Loucy (cell line): ENCODE measurements at regions not wholly inside any gene's neighbourhood (a gene's known extent, or its start where the extent isn't known, plus 50 kb on each side); places are given as distances from the start of the nearest gene placed in this dataset.

Experiments used
- H2AFZ ChIP-seq: fragments of 200-600 bp; sonication (generic); 2 replicates; pipeline ENCODE4 v1.6.0; 2016; ENCODE audit warnings: antibody characterized with exemption, mild to moderate bottlenecking, low read length, moderate library complexity
- H3F3A ChIP-seq: fragments of 200-600 bp; 2 replicates; pipeline ENCODE4 v1.6.0; 2016; ENCODE audit warnings: antibody characterized with exemption, low read depth, mild to moderate bottlenecking
- H3K27me3 ChIP-seq: fragments of 200-600 bp; sonication (generic); 2 replicates; pipeline ENCODE4 v1.6.1; 2014; ENCODE audit warnings: low read length, mild to moderate bottlenecking; ENCODE audit not compliant: insufficient read depth, poor library complexity, severe bottlenecking
- H3K36me3 ChIP-seq: fragments of 200-600 bp; sonication (generic); 2 replicates; pipeline ENCODE4 v1.6.1; 2016; ENCODE audit warnings: low read length; ENCODE audit not compliant: insufficient read depth
- H3K4me1 ChIP-seq: fragments of 200-600 bp; sonication (generic); 2 replicates; pipeline ENCODE4 v1.5.1; 2014; ENCODE audit warnings: low read length, mild to moderate bottlenecking; ENCODE audit not compliant: insufficient read depth, poor library complexity, severe bottlenecking
- H3K4me2 ChIP-seq: fragments of 200-600 bp; sonication (generic); 2 replicates; pipeline ENCODE4 v1.6.0; 2014; ENCODE audit warnings: antibody characterized with exemption, low read length, low read depth, mild to moderate bottlenecking; ENCODE audit not compliant: poor library complexity, severe bottlenecking
- H3K4me3 ChIP-seq: fragments of 200-600 bp; sonication (generic); 2 replicates; pipeline ENCODE4 v1.5.1; 2014; ENCODE audit warnings: low read length, mild to moderate bottlenecking, mixed read lengths; ENCODE audit not compliant: poor library complexity, severe bottlenecking
- H3K79me2 ChIP-seq: fragments of 200-600 bp; sonication (generic); 2 replicates; pipeline ENCODE4 v1.6.1; 2014; ENCODE audit warnings: low read length; ENCODE audit not compliant: insufficient read depth
- H3K9ac ChIP-seq: fragments of 200-600 bp; sonication (generic); 2 replicates; pipeline ENCODE4 v1.6.0; 2014; ENCODE audit warnings: mild to moderate bottlenecking, low read depth, low read length, moderate library complexity; ENCODE audit not compliant: poor library complexity, severe bottlenecking
- H3K9me2 ChIP-seq: fragments of 200-600 bp; sonication (generic); replicated peaks from 2 replicates; pipeline ENCODE4 v1.6.1; 2016; ENCODE audit warnings: low read depth, low read length, mixed read lengths
- H3K9me3 ChIP-seq: fragments of 200-600 bp; sonication (generic); 2 replicates; pipeline ENCODE4 v1.6.1; 2014; ENCODE audit warnings: mild to moderate bottlenecking, antibody characterized with exemption, low read length, low read depth; ENCODE audit not compliant: insufficient read depth
- H4K20me1 ChIP-seq: fragments of 200-600 bp; sonication (generic); 2 replicates; pipeline ENCODE4 v1.6.0; 2014; ENCODE audit warnings: antibody characterized with exemption, low read length, mild to moderate bottlenecking; ENCODE audit not compliant: insufficient read depth, poor library complexity, severe bottlenecking
- EZH2phosphoT487 ChIP-seq: fragments of 200-600 bp; IDR thresholded peaks from 2 replicates; pipeline ENCODE4 v1.6.1; 2018; ENCODE audit warnings: antibody characterized with exemption, mild to moderate bottlenecking, moderate library complexity, borderline replicate concordance
- TF ChIP-seq, protein P1 (sequence below): fragments of 200-600 bp; sonication (generic); conservative IDR thresholded peaks from 2 replicates; pipeline ENCODE4 v1.5.1; 2014; ENCODE audit warnings: mild to moderate bottlenecking, antibody characterized with exemption, low read length

DNA sequence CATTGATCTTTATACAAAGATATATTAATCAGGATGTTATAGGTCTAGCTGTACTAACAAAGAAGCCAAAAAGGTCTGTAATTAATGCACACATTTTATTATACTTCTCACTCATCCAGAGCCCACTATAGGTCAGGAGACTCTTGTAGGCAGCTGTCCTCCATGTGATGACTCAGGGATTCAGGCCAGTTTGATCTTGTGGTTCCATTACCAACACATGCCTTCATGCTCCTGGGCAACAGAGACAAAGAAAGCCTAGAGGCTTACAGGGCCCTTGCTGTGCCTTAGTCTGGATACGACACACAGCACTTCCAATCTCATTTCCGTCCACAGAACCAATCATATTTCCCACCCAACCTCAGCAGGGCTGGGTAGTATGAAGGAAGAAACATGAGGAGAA is 150.3 kb upstream of the NCAM1 start:
- no peak overlapping the region for H3K4me2 ChIP-seq
- TF ChIP-seq, protein P1, sequence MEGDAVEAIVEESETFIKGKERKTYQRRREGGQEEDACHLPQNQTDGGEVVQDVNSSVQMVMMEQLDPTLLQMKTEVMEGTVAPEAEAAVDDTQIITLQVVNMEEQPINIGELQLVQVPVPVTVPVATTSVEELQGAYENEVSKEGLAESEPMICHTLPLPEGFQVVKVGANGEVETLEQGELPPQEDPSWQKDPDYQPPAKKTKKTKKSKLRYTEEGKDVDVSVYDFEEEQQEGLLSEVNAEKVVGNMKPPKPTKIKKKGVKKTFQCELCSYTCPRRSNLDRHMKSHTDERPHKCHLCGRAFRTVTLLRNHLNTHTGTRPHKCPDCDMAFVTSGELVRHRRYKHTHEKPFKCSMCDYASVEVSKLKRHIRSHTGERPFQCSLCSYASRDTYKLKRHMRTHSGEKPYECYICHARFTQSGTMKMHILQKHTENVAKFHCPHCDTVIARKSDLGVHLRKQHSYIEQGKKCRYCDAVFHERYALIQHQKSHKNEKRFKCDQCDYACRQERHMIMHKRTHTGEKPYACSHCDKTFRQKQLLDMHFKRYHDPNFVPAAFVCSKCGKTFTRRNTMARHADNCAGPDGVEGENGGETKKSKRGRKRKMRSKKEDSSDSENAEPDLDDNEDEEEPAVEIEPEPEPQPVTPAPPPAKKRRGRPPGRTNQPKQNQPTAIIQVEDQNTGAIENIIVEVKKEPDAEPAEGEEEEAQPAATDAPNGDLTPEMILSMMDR = no peak
- no peak for TF ChIP-seq EZH2phosphoT487
- H3K36me3 ChIP-seq = no peaks in the 10 kb centered on the region
- no peaks in the 10 kb centered on the region for H3F3A ChIP-seq
- no peaks in the 10 kb centered on the region for H3K79me2 ChIP-seq
- H3K4me1 ChIP-seq = no peaks in the 10 kb centered on the region
- no peaks in the 10 kb centered on the region; the same call in 1 of the 2 replicates for H3K9me3 ChIP-seq
- no peaks in the 10 kb centered on the region for H3K27me3 ChIP-seq
- no peak overlapping the region for H3K4me3 ChIP-seq
- no peaks in the 10 kb centered on the region for H4K20me1 ChIP-seq
- no peak overlapping the region for H2AFZ ChIP-seq
- H3K9me2 ChIP-seq = no peaks in the 10 kb centered on the region
- H3K9ac ChIP-seq = no peak overlapping the region

- H3K27me3 ChIP-seq = no peaks in the 10 kb centered on the region
- H3K9ac ChIP-seq = no peak overlapping the region
- no peak overlapping the region for H2AFZ ChIP-seq
- H3K4me1 ChIP-seq = no peaks in the 10 kb centered on the region
- H3F3A ChIP-seq = no peaks in the 10 kb centered on the region
- H3K9me2 ChIP-seq = no peaks in the 10 kb centered on the region
- H3K4me2 ChIP-seq = no peak overlapping the region
- no peak overlapping the region for H3K4me3 ChIP-seq
- no peaks in the 10 kb centered on the region for H4K20me1 ChIP-seq
- no peak for TF ChIP-seq EZH2phosphoT487
- TF ChIP-seq, protein P1 = no peak
- no peaks in the 10 kb centered on the region for H3K79me2 ChIP-seq
- H3K36me3 ChIP-seq = no peaks in the 10 kb centered on the region
- H3K9me3 ChIP-seq = no peaks in the 10 kb centered on the region; the same call in 1 of the 2 replicates
Observed at GRCh38 chr11:112811783-112812182, 149.4 kb upstream of the NCAM1 start.

- Histone ChIP-seq H3F3A (no peaks in the 10 kb centered on the region), H3K9me3 (no peaks in the 10 kb centered on the region; the same call in 1 of the 2 replicates), H3K36me3 (no peaks in the 10 kb centered on the region), H3K9me2 (no peaks in the 10 kb centered on the region), H3K79me2 (no peaks in the 10 kb centered on the region), H4K20me1 (no peaks in the 10 kb centered on the region), H3K9ac (no peak overlapping the region), H3K4me3 (no peak overlapping the region), H3K4me1 (no peaks in the 10 kb centered on the region), H2AFZ (no peak overlapping the region), H3K4me2 (no peak overlapping the region), H3K27me3 (no peaks in the 10 kb centered on the region)
- no peak for TF ChIP-seq EZH2phosphoT487
Observed at GRCh38 chr11:112812729-112813128, 148.5 kb upstream of the NCAM1 start.

- no peaks in the 10 kb centered on the region for H3F3A ChIP-seq
Observed at GRCh38 chr11:112814168-112814567, 147.1 kb upstream of the NCAM1 start.

More at GRCh38 chr11:112814168-112814567, 147.1 kb upstream of the NCAM1 start:
- no peak overlapping the region for H3K4me3 ChIP-seq
- no peaks in the 10 kb centered on the region for H3K9me2 ChIP-seq
- no peaks in the 10 kb centered on the region for H3K27me3 ChIP-seq
- no peaks in the 10 kb centered on the region for H4K20me1 ChIP-seq
- no peak for TF ChIP-seq EZH2phosphoT487
- TF ChIP-seq, protein P1 = no peak
- H3K9me3 ChIP-seq = no peaks in the 10 kb centered on the region; the same call in 1 of the 2 replicates
- no peaks in the 10 kb centered on the region for H3K79me2 ChIP-seq
- H3K4me1 ChIP-seq = no peaks in the 10 kb centered on the region
- no peak overlapping the region for H3K9ac ChIP-seq
- no peak overlapping the region for H3K4me2 ChIP-seq
- H3K36me3 ChIP-seq = no peaks in the 10 kb centered on the region
- H2AFZ ChIP-seq = no peak overlapping the region
